GM18505 (cell line): ENCODE measurements at regions not wholly inside any gene's neighbourhood (a gene's known extent, or its start where the extent isn't known, plus 50 kb on each side); places are given as distances from the start of the nearest gene placed in this dataset.
"Not testable (repeated sequence)": the region's sequence is repeated elsewhere in the genome, so short reads cannot be mapped to it uniquely, and the experiment has no call there.

ENCODE experiments used
- ATAC-seq: cut with Tn5 transposase; IDR thresholded peaks from one replicate; pipeline ENCODE4 v1.9.1; 2021; ENCODE audit not compliant: unreplicated experiment
- POLR2A ChIP-seq: IDR thresholded peaks from 4 replicates; pipeline ENCODE4 v1.6.1; 2011; ENCODE audit warnings: borderline replicate concordance; ENCODE audit not compliant: insufficient read depth, insufficient read length; ENCODE audit errors: extremely low read depth

GRCh38 chr18:72965616-72966015 is 97.8 kb upstream of the NETO1 start:
- TF ChIP-seq POLR2A = no peak
- no peak for ATAC-seq

GRCh38 chr18:72958195-72958594 is 90.4 kb upstream of the NETO1 start:
- not testable (repeated sequence) for ATAC-seq

GRCh38 chr18:72948439-72948838 is 80.7 kb upstream of the NETO1 start:
- no peak for ATAC-seq
- no peak for TF ChIP-seq POLR2A

GRCh38 chr18:72942766-72943165 is 75.0 kb upstream of the NETO1 start:
- no peak for ATAC-seq
- no peak for TF ChIP-seq POLR2A

GRCh38 chr18:72940986-72941385 is 73.2 kb upstream of the NETO1 start:
- no peak for TF ChIP-seq POLR2A
- ATAC-seq = no peak

- ATAC-seq = no peak
- no peak for TF ChIP-seq POLR2A
These were observed 72.7 kb upstream of the NETO1 start for GRCh38 chr18:72940509-72940908.

- ATAC-seq = no peak
- no peak for TF ChIP-seq POLR2A
These were observed 68.0 kb upstream of the NETO1 start for GRCh38 chr18:72935744-72936143.

GRCh38 chr18:72922895-72923294 is 55.1 kb upstream of the NETO1 start:
- ATAC-seq = no peak
- no peak for TF ChIP-seq POLR2A
